Panc1 (cell line): ENCODE measurements at regions not wholly inside any gene's neighbourhood (a gene's known extent, or its start where the extent isn't known, plus 50 kb on each side); places are given as distances from the start of the nearest gene placed in this dataset.

Experiments
- CTCF ChIP-seq: fragments of 450-650 bp; IDR thresholded peaks from 2 replicates; pipeline ENCODE4 v1.5.1; 2017; ENCODE audit warnings: mild to moderate bottlenecking
- POLR2AphosphoS5 ChIP-seq: IDR thresholded peaks from 2 replicates; pipeline ENCODE4 v1.6.1; 2012; ENCODE audit warnings: mild to moderate bottlenecking, low read depth, low read length, moderate library complexity

- TF ChIP-seq CTCF, result no peak
- TF ChIP-seq POLR2AphosphoS5, result no peak
These were observed 1364.6 kb upstream of the EPHA6 start for GRCh38 chr3:95449841-95450240.
